HL-60 (cell line): ENCODE measurements at regions not wholly inside any gene's neighbourhood (a gene's known extent, or its start where the extent isn't known, plus 50 kb on each side); places are given as distances from the start of the nearest gene placed in this dataset. TPM values are rescaled to one million over a fixed set of nuclear protein-coding genes. Genes with fewer than 3 reads are reported as not detected.

Experiments used
- DNase-seq, 2 experiments: peaks; one replicate each; pipeline ENCODE4 v3.0.0-alpha.2; 2010 to 2020; ENCODE audit warnings: low read depth in 1 of 2, low spot score in 1 of 2
- H3K27ac ChIP-seq: fragments of 250-450 bp; sonication (Bioruptor Pico); replicated peaks from 2 replicates; pipeline ENCODE4 v1.5.1; 2020; ENCODE audit warnings: mild to moderate bottlenecking, moderate library complexity
- H3K27me3 ChIP-seq: fragments of 250-450 bp; sonication (Bioruptor Pico); 2 replicates; pipeline ENCODE4 v1.5.1; 2021; ENCODE audit warnings: mild to moderate bottlenecking, moderate library complexity; ENCODE audit not compliant: insufficient read depth, poor library complexity, severe bottlenecking
- H3K4me3 ChIP-seq: replicated peaks from 2 replicates; pipeline ENCODE4 v1.5.1; 2011; ENCODE audit warnings: mild to moderate bottlenecking, control low read depth, low read length; ENCODE audit not compliant: insufficient read depth
- GABPA ChIP-seq: IDR thresholded peaks from 2 replicates; pipeline ENCODE4 v1.6.1; 2012; ENCODE audit warnings: low read depth
- POLR2AphosphoS5 ChIP-seq: IDR thresholded peaks from 2 replicates; pipeline ENCODE4 v1.6.1; 2012; ENCODE audit warnings: low read depth
- SPI1 ChIP-seq: IDR thresholded peaks from 2 replicates; pipeline ENCODE4 v1.6.1; 2012; ENCODE audit warnings: low read depth, mild to moderate bottlenecking, borderline replicate concordance
- microRNA-seq: library from miRNA; unstranded; fragments of <30 nt; microRNA quantifications from one replicate; pipeline ENCODE4, GENCODE V29; 2018
- TF ChIP-seq, protein P1 (sequence below): IDR thresholded peaks from 2 replicates; pipeline ENCODE4 v1.6.1; 2012; ENCODE audit warnings: low read depth; ENCODE audit not compliant: insufficient replicate concordance
- TF ChIP-seq, protein P2 (sequence below): IDR thresholded peaks from one replicate; pipeline ENCODE4 v1.5.1; 2011; ENCODE audit warnings: low read length, control low read depth, inconsistent platforms; ENCODE audit not compliant: insufficient read depth

DNA sequence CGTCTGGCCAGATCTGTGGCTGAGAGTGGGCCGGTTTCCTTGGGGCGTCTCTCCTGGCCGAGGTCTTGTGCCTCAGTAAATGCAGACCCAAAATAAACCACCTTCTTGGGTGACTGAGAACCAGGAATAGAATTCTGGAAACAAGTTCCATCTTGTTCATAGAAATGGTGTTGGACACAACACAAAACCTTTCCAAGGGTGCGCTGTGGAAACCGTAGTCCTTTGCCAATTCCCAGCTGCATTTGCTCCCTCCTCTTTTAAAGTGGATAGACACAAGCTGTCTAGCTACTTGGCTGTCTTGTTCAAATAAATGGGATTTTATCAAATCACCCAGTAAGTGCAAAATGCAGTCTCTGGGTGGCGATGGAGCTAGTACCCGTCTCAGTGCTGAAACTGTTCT lies 300.2 kb downstream of the SHANK2 start:
- Histone ChIP-seq H3K27me3 (no peaks in the 10 kb centered on the region), H3K4me3 (no peak overlapping the region), H3K27ac (no peak overlapping the region)
- TF ChIP-seq POLR2AphosphoS5 (no peak), GABPA (no peak), SPI1 (no peak)
- TF ChIP-seq, protein P1, sequence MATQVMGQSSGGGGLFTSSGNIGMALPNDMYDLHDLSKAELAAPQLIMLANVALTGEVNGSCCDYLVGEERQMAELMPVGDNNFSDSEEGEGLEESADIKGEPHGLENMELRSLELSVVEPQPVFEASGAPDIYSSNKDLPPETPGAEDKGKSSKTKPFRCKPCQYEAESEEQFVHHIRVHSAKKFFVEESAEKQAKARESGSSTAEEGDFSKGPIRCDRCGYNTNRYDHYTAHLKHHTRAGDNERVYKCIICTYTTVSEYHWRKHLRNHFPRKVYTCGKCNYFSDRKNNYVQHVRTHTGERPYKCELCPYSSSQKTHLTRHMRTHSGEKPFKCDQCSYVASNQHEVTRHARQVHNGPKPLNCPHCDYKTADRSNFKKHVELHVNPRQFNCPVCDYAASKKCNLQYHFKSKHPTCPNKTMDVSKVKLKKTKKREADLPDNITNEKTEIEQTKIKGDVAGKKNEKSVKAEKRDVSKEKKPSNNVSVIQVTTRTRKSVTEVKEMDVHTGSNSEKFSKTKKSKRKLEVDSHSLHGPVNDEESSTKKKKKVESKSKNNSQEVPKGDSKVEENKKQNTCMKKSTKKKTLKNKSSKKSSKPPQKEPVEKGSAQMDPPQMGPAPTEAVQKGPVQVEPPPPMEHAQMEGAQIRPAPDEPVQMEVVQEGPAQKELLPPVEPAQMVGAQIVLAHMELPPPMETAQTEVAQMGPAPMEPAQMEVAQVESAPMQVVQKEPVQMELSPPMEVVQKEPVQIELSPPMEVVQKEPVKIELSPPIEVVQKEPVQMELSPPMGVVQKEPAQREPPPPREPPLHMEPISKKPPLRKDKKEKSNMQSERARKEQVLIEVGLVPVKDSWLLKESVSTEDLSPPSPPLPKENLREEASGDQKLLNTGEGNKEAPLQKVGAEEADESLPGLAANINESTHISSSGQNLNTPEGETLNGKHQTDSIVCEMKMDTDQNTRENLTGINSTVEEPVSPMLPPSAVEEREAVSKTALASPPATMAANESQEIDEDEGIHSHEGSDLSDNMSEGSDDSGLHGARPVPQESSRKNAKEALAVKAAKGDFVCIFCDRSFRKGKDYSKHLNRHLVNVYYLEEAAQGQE: no peak
- TF ChIP-seq, protein P2, sequence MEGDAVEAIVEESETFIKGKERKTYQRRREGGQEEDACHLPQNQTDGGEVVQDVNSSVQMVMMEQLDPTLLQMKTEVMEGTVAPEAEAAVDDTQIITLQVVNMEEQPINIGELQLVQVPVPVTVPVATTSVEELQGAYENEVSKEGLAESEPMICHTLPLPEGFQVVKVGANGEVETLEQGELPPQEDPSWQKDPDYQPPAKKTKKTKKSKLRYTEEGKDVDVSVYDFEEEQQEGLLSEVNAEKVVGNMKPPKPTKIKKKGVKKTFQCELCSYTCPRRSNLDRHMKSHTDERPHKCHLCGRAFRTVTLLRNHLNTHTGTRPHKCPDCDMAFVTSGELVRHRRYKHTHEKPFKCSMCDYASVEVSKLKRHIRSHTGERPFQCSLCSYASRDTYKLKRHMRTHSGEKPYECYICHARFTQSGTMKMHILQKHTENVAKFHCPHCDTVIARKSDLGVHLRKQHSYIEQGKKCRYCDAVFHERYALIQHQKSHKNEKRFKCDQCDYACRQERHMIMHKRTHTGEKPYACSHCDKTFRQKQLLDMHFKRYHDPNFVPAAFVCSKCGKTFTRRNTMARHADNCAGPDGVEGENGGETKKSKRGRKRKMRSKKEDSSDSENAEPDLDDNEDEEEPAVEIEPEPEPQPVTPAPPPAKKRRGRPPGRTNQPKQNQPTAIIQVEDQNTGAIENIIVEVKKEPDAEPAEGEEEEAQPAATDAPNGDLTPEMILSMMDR: no peak
- DNase-seq: no peak

DNA sequence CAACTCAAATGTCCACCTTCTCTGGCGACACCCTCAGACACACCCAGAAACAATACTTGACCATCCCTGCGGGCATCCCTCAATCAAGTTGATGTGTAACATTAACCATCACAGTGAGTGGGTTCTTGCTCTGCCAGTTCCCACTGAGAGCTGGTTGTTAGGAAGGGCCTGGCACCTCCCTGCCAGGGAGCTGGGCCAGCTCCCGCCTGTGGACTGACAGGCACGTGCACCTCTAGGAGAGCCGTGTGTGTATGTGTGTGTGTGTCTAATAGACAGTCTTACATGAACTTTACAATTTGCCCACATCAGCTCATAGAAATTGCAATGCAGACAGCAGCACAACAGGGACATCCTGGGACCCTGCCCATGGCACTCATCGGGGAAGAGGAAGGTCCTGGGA lies 298.7 kb downstream of the SHANK2 start:
- H3K4me3 ChIP-seq: no peak overlapping the region
- no peaks in the 10 kb centered on the region for H3K27me3 ChIP-seq
- no peak overlapping the region for H3K27ac ChIP-seq
- DNase-seq: no peak
- TF ChIP-seq POLR2AphosphoS5 (no peak), GABPA (no peak)

DNA sequence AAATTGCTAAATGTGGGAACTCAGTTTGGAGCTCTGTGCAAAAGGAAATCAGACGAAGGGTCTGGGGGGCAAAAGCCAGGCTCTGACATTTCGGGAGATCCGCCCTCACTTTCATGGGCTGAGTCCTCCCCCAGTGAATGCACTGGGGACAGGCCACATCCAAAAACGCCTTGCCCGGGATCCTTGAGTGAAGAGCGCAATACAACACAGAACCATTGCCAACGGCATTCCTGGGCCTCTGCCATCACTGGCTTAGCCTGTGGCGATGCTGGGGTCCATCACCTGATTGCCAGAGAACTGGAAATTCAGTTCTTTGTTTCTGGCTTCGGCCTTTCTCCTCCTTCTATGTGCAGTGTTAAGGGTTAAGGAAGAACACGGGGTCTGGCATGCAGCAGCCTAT lies 297.9 kb downstream of the SHANK2 start:
- Histone ChIP-seq H3K4me3 (no peak overlapping the region), H3K27ac (no peak overlapping the region), H3K27me3 (no peaks in the 10 kb centered on the region)
- no peak for DNase-seq
- TF ChIP-seq, protein P1: no peak
- TF ChIP-seq SPI1 (no peak), POLR2AphosphoS5 (no peak), GABPA (no peak)
- TF ChIP-seq, protein P2: no peak

Small RNA genes lying in the stretch of these regions (microRNA-seq; reads per million reads assigned to microRNA genes)
- gene MIR3664: not detected
